Astrocyte of the cerebellum (primary cell): ENCODE measurements at regions not wholly inside any gene's neighbourhood (a gene's known extent, or its start where the extent isn't known, plus 50 kb on each side); places are given as distances from the start of the nearest gene placed in this dataset.
A peak's percentile ranks its signal among the peaks of the same experiment; 100 is the strongest.

Experiments
- DNase-seq: peaks from one replicate; pipeline ENCODE4 v3.0.0-alpha.2; 2011; ENCODE audit warnings: low read depth
- H3K4me3 ChIP-seq: 2 replicates; pipeline ENCODE4 v1.5.1; 2011; ENCODE audit warnings: mild to moderate bottlenecking, low read depth, low read length, moderate library complexity
- CTCF ChIP-seq: IDR thresholded peaks from 2 replicates; pipeline ENCODE4 v1.5.1; 2012; ENCODE audit warnings: low read length, low read depth, moderate library complexity, mild to moderate bottlenecking; ENCODE audit errors: missing control alignments
- in situ Hi-C: cut with HindIII; loops from 2 replicates; pipeline ENCODE4 v1.10.0; 2017; ENCODE audit warnings: low sequenced_read_pairs

DNA sequence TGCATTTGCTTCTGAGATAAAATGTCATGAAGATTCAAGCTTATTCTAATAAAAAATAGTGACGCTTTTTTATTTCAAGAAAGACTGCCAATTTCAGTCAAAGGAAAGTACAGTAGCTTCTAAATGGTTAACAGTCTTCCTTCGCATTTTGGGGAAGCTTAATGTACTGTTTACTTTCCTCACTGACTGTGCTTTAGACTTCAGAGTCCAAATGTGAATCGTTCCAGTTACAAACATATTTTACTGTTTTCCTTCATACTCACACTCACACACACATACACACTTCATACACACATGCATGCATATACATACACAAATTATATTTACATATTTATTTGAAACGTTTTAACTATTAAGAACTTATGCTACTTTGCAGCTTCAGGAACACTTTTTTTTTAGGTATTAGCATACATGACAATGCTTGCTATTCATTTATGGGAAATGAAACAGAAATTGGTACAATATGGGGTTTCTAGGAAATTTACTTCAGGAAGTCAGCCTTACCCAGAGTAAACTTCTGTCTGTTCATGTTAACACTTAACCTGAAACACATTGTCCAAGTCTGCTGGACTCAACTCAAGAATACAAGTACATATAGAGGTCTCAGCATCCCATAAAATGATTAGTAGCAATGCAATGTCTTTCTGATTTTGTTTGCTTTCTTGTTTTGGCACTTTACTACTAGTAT lies 145.4 kb downstream of the RPS12 start:
- H3K4me3 ChIP-seq: no peak overlapping the region
- no peak for DNase-seq
- in situ Hi-C loops: no loop called here
- TF ChIP-seq CTCF: no peak

DNA sequence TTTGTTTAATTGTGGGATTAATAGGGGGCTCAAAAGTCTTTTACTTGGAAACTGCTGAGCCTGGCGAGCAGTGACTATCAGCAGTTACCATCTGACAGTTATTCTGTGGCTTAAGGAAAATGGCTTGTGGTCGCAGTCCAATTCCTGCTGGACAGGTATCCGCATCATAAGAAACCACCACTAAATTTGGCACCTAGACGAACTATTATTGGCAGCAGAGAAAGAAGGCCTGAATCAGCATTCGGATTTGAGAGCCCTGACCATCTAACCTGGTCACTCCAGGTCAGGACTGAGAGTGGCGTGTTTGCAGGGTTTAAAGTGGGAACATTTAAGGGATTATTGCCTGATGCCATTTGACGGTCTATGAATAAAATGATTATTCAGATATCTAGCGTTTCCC lies 146.4 kb downstream of the RPS12 start:
- no peak overlapping the region for H3K4me3 ChIP-seq
- TF ChIP-seq CTCF: no peak
- in situ Hi-C loops: no loop called here
- DNase-seq: peak; percentile 76

DNA sequence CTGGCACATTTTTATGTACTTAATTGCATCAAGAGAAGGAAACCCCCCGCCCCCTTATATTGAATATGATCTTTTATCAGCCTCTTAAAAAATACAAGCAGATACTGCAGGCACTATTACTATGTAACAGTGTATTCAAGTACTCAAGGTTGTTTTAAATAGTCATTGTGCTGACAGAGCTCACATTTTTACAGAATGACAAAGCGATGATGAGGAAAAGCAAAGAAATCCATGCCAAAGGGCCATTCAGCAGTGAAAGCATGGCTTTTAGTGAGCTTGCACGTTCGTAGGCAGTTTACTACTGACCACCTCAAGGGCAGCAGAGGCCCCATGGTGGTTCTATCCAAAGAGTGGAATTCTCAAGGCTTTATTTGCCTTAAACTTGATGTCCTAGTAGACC lies 146.8 kb downstream of the RPS12 start:
- in situ Hi-C loops: no loop called here
- no peak for TF ChIP-seq CTCF
- peak; percentile 51 for DNase-seq
- no peak overlapping the region for H3K4me3 ChIP-seq

DNA sequence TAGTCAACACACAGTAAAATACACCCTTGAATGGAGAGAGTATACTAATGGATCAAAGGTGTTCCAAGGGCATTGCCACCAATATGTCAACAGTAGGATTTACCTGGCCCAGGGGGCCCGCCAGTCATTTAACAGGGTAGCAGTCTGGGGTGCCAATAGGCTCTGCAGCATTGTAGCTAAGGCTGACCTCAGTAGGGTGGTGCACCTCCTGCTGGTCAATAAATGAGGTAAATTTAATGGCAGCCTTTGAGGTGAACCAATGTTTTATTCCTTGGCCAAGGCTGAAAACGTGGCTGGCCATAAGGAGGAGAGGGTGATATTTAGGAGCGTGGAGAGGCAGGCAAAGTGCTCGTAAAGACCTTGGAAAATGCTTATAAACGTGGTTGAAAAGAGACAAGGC lies 147.2 kb downstream of the RPS12 start:
- in situ Hi-C loops: no loop called here
- no peak for DNase-seq
- no peak for TF ChIP-seq CTCF
- H3K4me3 ChIP-seq: no peak overlapping the region

DNA sequence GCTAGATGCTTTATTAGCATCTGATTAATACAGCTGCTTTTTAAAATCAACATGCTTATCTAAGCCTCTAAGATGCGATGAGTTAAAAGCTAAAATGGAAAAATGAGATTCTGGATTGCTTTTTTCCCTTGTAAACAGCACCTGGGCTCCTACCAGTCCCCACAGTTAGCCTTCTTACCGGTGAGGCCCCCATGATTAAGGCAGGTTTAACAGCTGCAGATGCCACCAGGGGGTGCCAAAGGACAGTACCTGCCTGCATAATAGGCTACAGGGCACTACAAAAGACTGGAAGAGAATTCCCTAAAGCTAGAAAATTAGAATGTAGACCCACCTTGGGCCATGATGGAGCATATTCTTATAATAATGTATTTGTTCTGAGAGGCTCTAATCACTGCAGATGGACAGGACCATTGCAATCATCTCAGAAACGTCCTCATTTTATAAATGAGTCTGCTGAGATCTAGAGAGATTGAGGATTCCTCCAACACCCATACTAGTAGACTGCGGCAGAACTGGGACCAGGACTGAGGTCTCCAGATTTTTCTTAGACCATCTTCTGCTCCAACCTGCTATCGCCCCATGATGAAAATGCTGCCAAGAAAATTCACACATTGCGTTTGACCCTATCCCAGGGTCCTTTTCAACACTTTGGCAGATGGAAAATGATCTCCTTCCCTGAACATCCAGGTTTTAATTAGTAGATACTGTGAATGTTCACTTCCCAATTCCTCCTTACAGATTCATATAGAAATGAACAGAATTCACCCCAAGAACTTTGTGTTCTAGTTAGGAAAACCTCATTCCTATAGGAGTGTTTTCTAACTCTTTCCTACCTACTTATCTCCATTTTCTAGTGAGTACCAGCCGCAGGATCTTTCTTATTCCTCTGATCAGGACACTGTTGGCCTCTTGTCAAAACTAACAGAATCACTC lies 148.8 kb downstream of the RPS12 start:
- peak; percentile 46 for DNase-seq
- in situ Hi-C loops: no loop called here
- peak; percentile 87 for TF ChIP-seq CTCF
- H3K4me3 ChIP-seq: no peak overlapping the region

GRCh38 chr6:132964101-132964867 lies 149.9 kb downstream of the RPS12 start:
- DNase-seq: no peak
- TF ChIP-seq CTCF: no peak
- H3K4me3 ChIP-seq: no peak overlapping the region
- in situ Hi-C loops: no loop called here
